RWPE1 (cell line): ENCODE measurements at regions not wholly inside any gene's neighbourhood (a gene's known extent, or its start where the extent isn't known, plus 50 kb on each side); places are given as distances from the start of the nearest gene placed in this dataset.

ENCODE experiments used
- CTCF ChIA-PET: fragments of 350-600 bp; sonication (Branson Sonifier 250); formaldehyde crosslinking; extraction: SDS; loops from one replicate; lab custom pipeline; 2021; lab: Yijun Ruan, JAX
- POLR2A ChIA-PET: fragments of 400-600 bp; formaldehyde crosslinking; extraction: SDS; loops from one replicate; lab custom pipeline; 2020; ENCODE audit warnings: antibody characterized with exemption; ENCODE audit not compliant: low non-redundant PET; lab: Yijun Ruan, JAX
- DNase-seq: peaks from one replicate; pipeline ENCODE4 v3.0.0; 2012; ENCODE audit warnings: low spot score
- H3K27ac ChIP-seq: fragments of 450-650 bp; 2 replicates; pipeline ENCODE4 v1.5.1; 2017
- CTCF ChIP-seq: fragments of 450-650 bp; conservative IDR thresholded peaks from 2 replicates; pipeline ENCODE4 v1.5.1; 2017; ENCODE audit warnings: low read depth, mild to moderate bottlenecking

GRCh38 chr5:92519811-92520632 lies 1061.0 kb downstream of the NR2F1-AS1 start:
- H3K27ac ChIP-seq = no peak overlapping the region
- POLR2A ChIA-PET = no interaction called here
- no peak for DNase-seq
- CTCF ChIA-PET = interaction anchor here (0.5 kb wide), 1 partner anchor 818 kb away, joined by 4 read pairs; no protein-coding TSS in a partner anchor
- TF ChIP-seq CTCF = no peak

- H3K27ac ChIP-seq = no peak overlapping the region
- ChIA-PET POLR2A (no interaction called here), CTCF (interaction anchor here (0.6 to 1.5 kb wide), 11 partner anchors 12 to 527 kb away, joined by 3 to 7 read pairs (median 3); no protein-coding TSS in a partner anchor)
- DNase-seq = peak; percentile 73
- peak; percentile 68 for TF ChIP-seq CTCF
Measured at GRCh38 chr5:92518318-92518904, 1062.6 kb downstream of the NR2F1-AS1 start.

- DNase-seq = no peak
- CTCF ChIA-PET = no interaction called here
- POLR2A ChIA-PET = no interaction called here
- no peak for TF ChIP-seq CTCF
- H3K27ac ChIP-seq = no peak overlapping the region
Measured at GRCh38 chr5:92514896-92515295, 1066.1 kb downstream of the NR2F1-AS1 start.

GRCh38 chr5:92513067-92513466 lies 1068.0 kb downstream of the NR2F1-AS1 start:
- ChIA-PET POLR2A (no interaction called here), CTCF (no interaction called here)
- H3K27ac ChIP-seq = no peak overlapping the region
- DNase-seq = peak; percentile 55
- no peak for TF ChIP-seq CTCF

GRCh38 chr5:92508271-92508670 lies 1072.7 kb downstream of the NR2F1-AS1 start:
- no peak for DNase-seq
- no peak for TF ChIP-seq CTCF
- POLR2A ChIA-PET = no interaction called here
- CTCF ChIA-PET = no interaction called here
- H3K27ac ChIP-seq = no peak overlapping the region

- CTCF ChIA-PET = interaction anchor here (0.6 kb wide), 1 partner anchor 8 kb away, joined by 3 read pairs; no protein-coding TSS in a partner anchor
- DNase-seq = peak; percentile 8
- no peak overlapping the region for H3K27ac ChIP-seq
- TF ChIP-seq CTCF = no peak
- POLR2A ChIA-PET = no interaction called here
Measured at GRCh38 chr5:92505925-92506324, 1075.1 kb downstream of the NR2F1-AS1 start.
